Breast epithelium (tissue), 4 donors: ENCODE measurements at regions not wholly inside any gene's neighbourhood (a gene's known extent, or its start where the extent isn't known, plus 50 kb on each side); places are given as distances from the start of the nearest gene placed in this dataset.

Source experiments
- DNase-seq, 2 donors: peaks; one replicate each; pipeline ENCODE4 v3.0.0-alpha.2; 2019; ENCODE audit warnings: low spot score in 2 of 2
- H3K27ac ChIP-seq, 2 donors: fragments of 200-600 bp; sonication (generic) in 1 of 2; one replicate each; pipeline ENCODE4 v1.5.1; 2016 to 2019; ENCODE audit warnings: mild to moderate bottlenecking in 1 of 2
- H3K27me3 ChIP-seq, 2 donors: fragments of 200-600 bp; sonication (generic) in 1 of 2; one replicate each; pipeline versions ENCODE4 v1.5.1 to v1.6.0; 2017 to 2019; ENCODE audit warnings: control low read depth in 1 of 2, mild to moderate bottlenecking in 1 of 2
- H3K36me3 ChIP-seq: fragments of 200-600 bp; one replicate; pipeline ENCODE4 v1.5.1; 2019
- H3K4me1 ChIP-seq, 2 donors: fragments of 200-600 bp; sonication (generic); one replicate each; pipeline ENCODE4 v1.5.1; 2016 to 2019; ENCODE audit warnings: control low read depth in 1 of 2
- H3K4me3 ChIP-seq, 3 donors: fragments of 200-600 bp; sonication (generic); 1 replicate in 2 of 3; 2 replicates in 1 of 3; pipeline ENCODE4 v1.5.1; 2016 to 2019; ENCODE audit warnings: mild to moderate bottlenecking in 3 of 3, moderate library complexity in 2 of 3
- H3K9me3 ChIP-seq, 2 donors: fragments of 200-600 bp; sonication (generic) in 1 of 2; one replicate each; pipeline ENCODE4 v1.5.1; 2016 to 2019; ENCODE audit warnings: control low read depth in 1 of 2
- CTCF ChIP-seq, 3 donors: fragments of 450-650 bp; IDR thresholded peaks; one replicate each; pipeline ENCODE4 v1.5.1; 2016 to 2017; ENCODE audit warnings: antibody characterized with exemption in 3 of 3, mild to moderate bottlenecking in 3 of 3, moderate library complexity in 3 of 3
- POLR2A ChIP-seq: fragments of 450-650 bp; IDR thresholded peaks from one replicate; pipeline ENCODE4 v1.6.1; 2016; ENCODE audit warnings: antibody characterized with exemption, mild to moderate bottlenecking, moderate library complexity
- POLR2AphosphoS5 ChIP-seq, 3 donors: sonication (generic); formaldehyde crosslinking; IDR thresholded peaks; one replicate each; pipeline ENCODE4 v1.6.1; 2017; ENCODE audit warnings: antibody characterized with exemption in 3 of 3
- intact Hi-C: fragments of 100-400 bp; cut with DNase I; formaldehyde crosslinking; loops from one replicate; pipeline ENCODE4 v1.15.1; 2023; ENCODE audit warnings: low total_unique reads

DNA sequence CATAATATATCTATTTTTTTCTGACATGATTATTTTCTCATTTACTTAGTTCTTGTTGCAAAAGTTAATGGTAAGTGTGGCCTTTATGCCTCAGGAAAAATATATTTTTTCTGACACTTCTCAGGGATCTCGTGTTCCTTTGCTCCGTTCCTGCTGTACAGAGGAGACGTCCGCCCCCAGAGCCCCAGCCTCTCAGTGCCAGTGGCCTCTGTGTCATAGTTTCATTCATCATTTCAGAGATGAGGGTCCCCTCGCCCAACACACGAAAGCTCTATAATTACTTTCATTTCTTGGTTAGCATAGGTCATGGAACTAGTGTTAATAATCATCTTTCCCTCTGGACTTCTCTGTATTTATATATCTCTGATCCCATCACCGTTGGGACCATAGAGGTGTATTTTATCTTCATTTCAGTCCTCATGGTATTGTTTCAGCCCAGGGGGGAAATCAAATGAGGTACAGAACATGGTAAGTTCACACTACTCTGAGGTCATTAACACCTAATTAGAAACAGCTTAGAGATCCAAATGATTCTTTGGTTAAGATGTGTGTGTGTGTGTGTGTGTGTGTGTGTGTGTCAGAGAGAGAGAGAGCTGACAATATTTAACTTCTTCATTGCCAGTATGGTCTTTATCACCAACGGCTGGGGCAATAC lies 631.1 kb upstream of the TENM3 start:
- Histone ChIP-seq H3K27me3 (no peaks in the 10 kb centered on the region), H3K36me3 (no peaks in the 10 kb centered on the region), H3K4me3 (no peak overlapping the region), H3K9me3 (no peaks in the 10 kb centered on the region), H3K4me1 (no peaks in the 10 kb centered on the region), H3K27ac (no peak overlapping the region)
- intact Hi-C loops, result no loop called here
- no peak for TF ChIP-seq POLR2A
- no peak for TF ChIP-seq CTCF (IDR thresholded peaks at IDR 0.05)
- TF ChIP-seq POLR2AphosphoS5 (IDR thresholded peaks at IDR 0.05), result no peak
- DNase-seq, result no peak

- H3K27me3 ChIP-seq, result no peaks in the 10 kb centered on the region
- H3K27ac ChIP-seq, result no peak overlapping the region
- H3K4me1 ChIP-seq, result no peaks in the 10 kb centered on the region
- intact Hi-C loops, result no loop called here
- H3K36me3 ChIP-seq, result no peaks in the 10 kb centered on the region
- TF ChIP-seq POLR2A (no peak), POLR2AphosphoS5 (IDR thresholded peaks at IDR 0.05) (no peak), CTCF (IDR thresholded peaks at IDR 0.05) (no peak)
- no peak overlapping the region for H3K4me3 ChIP-seq
- no peaks in the 10 kb centered on the region for H3K9me3 ChIP-seq
- no peak for DNase-seq
Observed at GRCh38 chr4:181613200-181613599, 630.0 kb upstream of the TENM3 start.

GRCh38 chr4:181618038-181618618 lies 625.1 kb upstream of the TENM3 start:
- TF ChIP-seq POLR2A, result no peak
- no peak for TF ChIP-seq CTCF (IDR thresholded peaks at IDR 0.05)
- no peak for TF ChIP-seq POLR2AphosphoS5 (IDR thresholded peaks at IDR 0.05)
- intact Hi-C loops, result no loop called here

DNA sequence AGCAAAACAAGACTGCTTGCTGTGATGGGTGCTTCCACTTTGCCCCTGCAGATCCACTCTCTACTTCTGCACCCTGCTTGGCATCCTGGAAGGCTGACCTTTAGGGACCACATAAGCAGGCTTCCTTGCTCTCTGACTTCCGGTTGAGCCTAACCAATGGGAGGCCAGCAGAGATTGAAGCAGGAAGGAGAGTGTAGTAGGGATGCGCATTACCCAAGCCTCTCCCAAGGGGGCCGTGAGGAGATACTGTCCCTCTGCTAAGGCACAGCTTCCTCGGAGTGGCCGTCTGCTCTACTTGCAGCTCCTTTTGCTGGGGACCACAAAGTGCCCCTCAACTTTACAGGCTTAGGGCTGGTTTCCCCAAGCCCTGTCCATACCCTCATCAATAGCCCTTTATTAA lies 624.3 kb upstream of the TENM3 start:
- intact Hi-C loops, result no loop called here

More at GRCh38 chr4:181618038-181618618, 625.1 kb upstream of the TENM3 start:
- Histone ChIP-seq H3K36me3 (no peaks in the 10 kb centered on the region), H3K4me1 (no peaks in the 10 kb centered on the region), H3K9me3 (no peaks in the 10 kb centered on the region), H3K27ac (no peak overlapping the region), H3K4me3 (no peak overlapping the region), H3K27me3 (no peaks in the 10 kb centered on the region)
- no peak for DNase-seq

More for the DNA sequence above, 624.3 kb upstream of the TENM3 start:
- Histone ChIP-seq H3K27ac (no peak overlapping the region), H3K4me3 (no peak overlapping the region), H3K36me3 (no peaks in the 10 kb centered on the region), H3K9me3 (no peaks in the 10 kb centered on the region), H3K27me3 (no peaks in the 10 kb centered on the region), H3K4me1 (no peaks in the 10 kb centered on the region)
- TF ChIP-seq POLR2AphosphoS5 (IDR thresholded peaks at IDR 0.05), result no peak
- TF ChIP-seq POLR2A, result no peak
- no peak for TF ChIP-seq CTCF (IDR thresholded peaks at IDR 0.05)
- no peak for DNase-seq
